ENCODE measurements at regions not wholly inside any gene's neighbourhood (a gene's known extent, or its start where the extent isn't known, plus 50 kb on each side); places are given as distances from the start of the nearest gene placed in this dataset.

GRCh38 chr9:31359071-31359470 is 1025.4 kb upstream of the ACO1 start:
- no peak for TF ChIP-seq CTCF (IDR thresholded peaks at IDR 0.05; ENCODE audit: control extremely low read depth, extremely low read depth, low read depth, missing control alignments)
- POLR2A ChIA-PET: no interaction called here
- DNase-seq (ENCODE audit: extremely low spot score): no peak
- CTCF ChIA-PET: no interaction called here

DNA sequence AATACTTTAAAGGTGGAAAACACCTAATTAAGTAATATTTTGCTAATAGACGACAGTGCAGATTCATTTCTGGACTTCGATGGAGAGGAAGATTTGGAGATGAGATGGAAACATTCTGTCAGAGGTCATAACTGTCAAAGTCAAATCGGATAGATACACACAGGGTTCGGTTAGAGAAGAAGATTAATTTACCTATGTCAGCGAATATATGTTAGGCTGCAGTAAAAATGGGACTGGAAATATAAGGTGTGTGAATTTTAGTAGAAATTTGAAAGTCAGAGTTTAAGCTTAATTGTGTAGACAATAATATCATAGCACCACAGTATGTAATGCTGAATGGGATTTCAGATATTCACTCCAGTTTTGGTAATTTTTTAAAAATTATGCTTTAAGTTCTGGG is 1020.3 kb upstream of the ACO1 start:
- CTCF ChIA-PET: no interaction called here
- POLR2A ChIA-PET: no interaction called here
- no peak for TF ChIP-seq CTCF (IDR thresholded peaks at IDR 0.05; ENCODE audit: control extremely low read depth, extremely low read depth, low read depth, missing control alignments)
- no peak for DNase-seq (ENCODE audit: extremely low spot score)

DNA sequence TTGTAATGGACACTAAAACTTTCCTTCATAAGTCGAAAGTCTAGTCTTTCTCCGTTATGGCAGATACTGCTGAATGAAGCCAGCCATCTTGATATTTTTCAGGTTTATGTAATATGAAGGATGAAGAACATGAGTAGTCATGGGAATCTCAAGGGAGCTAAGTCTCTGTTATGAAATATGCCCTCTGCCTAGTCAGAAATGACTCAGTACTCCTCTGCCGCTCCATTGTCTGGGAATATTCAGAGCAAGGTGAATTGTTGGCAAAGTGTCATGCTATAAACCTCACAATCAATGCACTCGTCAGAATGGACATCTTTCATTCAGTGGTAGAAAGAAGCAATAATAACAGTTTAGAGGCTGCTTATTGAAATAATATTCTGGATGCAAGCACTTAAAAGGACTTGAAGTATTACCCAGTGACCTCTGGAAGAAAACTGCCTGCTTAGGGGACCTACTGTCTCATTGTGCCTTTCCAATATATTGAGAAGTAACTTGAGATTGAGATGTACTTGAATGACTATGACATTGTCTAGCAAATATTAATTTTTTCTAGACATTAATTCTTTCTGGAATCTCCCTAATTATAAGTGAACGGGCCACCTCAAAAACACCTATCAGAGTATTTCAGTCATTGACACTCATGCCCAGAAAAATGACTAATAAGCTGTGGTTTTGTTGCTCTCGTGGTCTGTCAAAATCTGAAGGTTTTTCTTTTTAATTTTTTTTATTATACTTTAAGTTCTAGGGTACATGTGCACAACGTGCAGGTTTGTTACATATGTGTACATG is 1011.5 kb upstream of the ACO1 start:
- ChIA-PET POLR2A (no interaction called here), CTCF (no interaction called here)
- TF ChIP-seq CTCF (IDR thresholded peaks at IDR 0.05; ENCODE audit: control extremely low read depth, extremely low read depth, low read depth, missing control alignments): no peak
- no peak for DNase-seq (ENCODE audit: extremely low spot score)

- ChIA-PET POLR2A (no interaction called here), CTCF (interaction anchor here (1.8 kb wide), 1 partner anchor 9 kb away, joined by 4 read pairs; no protein-coding TSS in a partner anchor)
- no peak for TF ChIP-seq CTCF (IDR thresholded peaks at IDR 0.05; ENCODE audit: control extremely low read depth, extremely low read depth, low read depth, missing control alignments)
- no peak for DNase-seq (ENCODE audit: extremely low spot score)
These were observed 1007.1 kb upstream of the ACO1 start for GRCh38 chr9:31377358-31377757.

GRCh38 chr9:31388660-31389059 is 995.8 kb upstream of the ACO1 start:
- no peak for DNase-seq (ENCODE audit: extremely low spot score)
- no peak for TF ChIP-seq CTCF (IDR thresholded peaks at IDR 0.05; ENCODE audit: control extremely low read depth, extremely low read depth, low read depth, missing control alignments)
- CTCF ChIA-PET: interaction anchor here (1.5 kb wide), 1 partner anchor 18 kb away, joined by 3 read pairs; no protein-coding TSS in a partner anchor
- POLR2A ChIA-PET: no interaction called here

DNA sequence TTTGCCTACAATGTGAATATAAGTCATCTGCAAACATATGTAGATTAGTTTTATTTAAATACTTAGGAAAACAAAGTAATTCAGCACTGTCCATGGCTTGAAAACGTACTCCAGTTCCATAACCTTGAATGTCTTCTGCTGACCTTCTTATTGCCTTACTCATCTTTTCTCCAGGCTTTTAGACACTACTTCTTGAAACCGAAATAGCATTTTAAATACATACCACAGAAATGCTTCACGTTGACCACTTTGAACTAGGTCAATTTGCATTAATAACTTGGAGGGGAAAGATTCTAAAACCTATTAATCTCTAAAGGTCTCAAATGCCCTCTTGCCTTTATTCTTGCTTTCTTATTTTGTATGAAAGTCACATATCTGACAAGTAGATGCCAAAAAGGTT is 995.4 kb upstream of the ACO1 start:
- ChIA-PET CTCF (interaction anchor here (1.1 to 1.5 kb wide), 2 partner anchors 8 to 17 kb away, joined by 3 read pairs; no protein-coding TSS in a partner anchor), POLR2A (no interaction called here)

More for the DNA sequence above, 995.4 kb upstream of the ACO1 start:
- no peak for TF ChIP-seq CTCF (IDR thresholded peaks at IDR 0.05; ENCODE audit: control extremely low read depth, extremely low read depth, low read depth, missing control alignments)
- DNase-seq (ENCODE audit: extremely low spot score): no peak

Data from GM10248 (cell line).